Hematopoietic multipotent progenitor cell treated with erythropoietin and hydrocortisone succinate and interleukin-3 and kit ligand, for 15 days (in vitro differentiated cells): ENCODE measurements at regions not wholly inside any gene's neighbourhood (a gene's known extent, or its start where the extent isn't known, plus 50 kb on each side); places are given as distances from the start of the nearest gene placed in this dataset.

Experiments used
- DNase-seq: peaks from one replicate; pipeline ENCODE4 v3.0.0-alpha.2; 2015; ENCODE audit warnings: low spot score

GRCh38 chr21:38709876-38710275 is 95.9 kb upstream of the ETS2 start:
- DNase-seq = no peak

DNA sequence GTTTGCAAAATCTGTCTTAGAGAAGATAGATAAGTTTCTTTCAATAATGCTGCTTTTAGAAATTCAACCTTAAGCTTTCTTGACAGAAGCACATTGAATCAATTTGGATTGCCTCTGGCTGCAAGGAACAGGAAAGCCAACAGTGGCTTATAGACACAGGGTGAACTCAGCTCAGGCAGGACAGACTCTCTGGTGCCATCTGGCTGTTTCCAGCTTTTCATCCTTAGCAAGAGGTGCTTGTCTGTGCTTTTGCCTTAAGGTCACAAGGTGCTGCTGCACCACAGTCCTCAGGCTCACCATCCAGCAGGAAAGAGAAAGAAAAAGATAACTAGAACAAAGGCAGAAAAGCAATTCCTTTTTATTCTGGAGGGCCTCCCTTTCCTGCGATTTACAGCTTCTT is 93.7 kb upstream of the ETS2 start:
- DNase-seq = peak; percentile 14

DNA sequence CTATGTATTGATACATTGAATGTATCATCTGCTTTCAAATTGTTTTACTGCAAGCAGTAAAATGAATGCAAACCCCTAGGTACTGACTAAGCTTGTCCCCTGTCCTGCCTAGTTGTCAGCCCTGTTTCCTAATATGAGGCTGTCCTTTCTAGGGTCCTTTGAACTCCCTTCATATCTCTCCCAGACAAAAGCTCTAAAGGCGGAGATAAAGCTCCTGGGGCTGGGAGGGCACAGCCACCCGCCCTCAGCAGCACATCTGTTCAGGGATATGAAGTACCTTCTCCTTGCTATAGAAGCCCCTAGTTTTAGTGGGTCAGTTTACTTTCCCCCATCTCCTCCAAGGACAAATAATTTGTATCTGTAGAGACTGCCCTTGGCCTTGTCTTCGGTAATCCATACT is 93.1 kb upstream of the ETS2 start:
- DNase-seq = peak; percentile 13

- no peak for DNase-seq
These were observed 91.5 kb upstream of the ETS2 start for GRCh38 chr21:38714039-38714817.

DNA sequence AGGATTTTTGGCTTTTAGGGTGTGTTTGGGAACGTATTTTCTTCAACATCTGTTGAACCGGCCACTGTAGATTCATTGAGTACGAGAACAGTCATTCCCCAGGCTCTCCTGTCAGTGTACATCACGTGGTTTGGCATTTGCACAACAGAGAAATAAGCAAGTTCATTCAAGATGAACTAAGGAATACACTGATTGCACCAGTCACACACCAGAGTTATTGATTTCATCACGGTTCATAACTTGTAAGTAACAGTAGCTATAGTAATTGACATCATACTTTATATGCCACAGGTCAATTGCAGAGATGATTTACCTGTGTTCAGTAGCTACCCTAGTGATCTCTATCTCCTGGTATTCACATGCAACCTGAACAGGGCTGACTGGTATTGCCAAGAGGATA is 90.7 kb upstream of the ETS2 start:
- no peak for DNase-seq

- DNase-seq = no peak
These were observed 89.6 kb upstream of the ETS2 start for GRCh38 chr21:38716088-38716487.

- DNase-seq = no peak
These were observed 88.8 kb upstream of the ETS2 start for GRCh38 chr21:38716942-38717341.

- DNase-seq = no peak
These were observed 87.2 kb upstream of the ETS2 start for GRCh38 chr21:38718481-38718880.

DNA sequence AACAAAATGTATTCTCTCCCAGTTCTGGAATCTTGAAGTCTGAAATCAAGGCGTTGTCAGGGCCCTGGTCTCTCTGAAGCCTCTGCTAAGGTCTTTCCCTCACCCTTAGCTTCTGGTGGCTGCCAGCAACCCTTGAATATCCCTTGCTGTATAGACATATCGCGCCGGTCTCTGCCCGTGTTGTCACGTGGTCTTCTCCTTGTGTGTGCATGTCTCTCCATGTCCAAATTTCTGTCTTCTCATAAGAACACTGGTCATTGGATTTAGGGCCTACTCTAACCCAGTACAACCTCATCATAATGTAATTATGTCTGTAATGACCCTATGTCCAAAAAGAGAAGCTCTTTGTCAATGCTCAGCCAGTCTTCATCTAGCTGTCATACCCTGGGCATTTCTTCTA is 85.7 kb upstream of the ETS2 start:
- DNase-seq = no peak

DNA sequence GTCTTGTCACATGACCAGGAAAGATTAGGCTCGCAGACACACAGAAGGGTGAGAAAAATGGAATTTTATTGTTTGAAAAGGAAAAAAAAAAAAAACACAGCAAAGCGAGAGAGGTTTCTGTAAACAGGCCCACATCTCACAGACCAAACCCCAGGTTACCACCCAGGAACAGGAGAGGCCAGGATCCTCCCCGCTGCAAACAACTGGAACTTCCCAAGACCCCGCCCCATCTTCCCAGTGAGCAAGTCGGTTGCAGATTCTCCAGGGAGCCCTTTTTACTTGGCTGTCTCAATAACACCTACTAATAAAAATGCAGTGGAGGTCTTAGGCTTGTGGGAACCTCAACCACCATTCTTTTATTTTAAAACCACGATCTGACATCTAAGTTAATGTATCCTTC is 84.7 kb upstream of the ETS2 start:
- no peak for DNase-seq

DNA sequence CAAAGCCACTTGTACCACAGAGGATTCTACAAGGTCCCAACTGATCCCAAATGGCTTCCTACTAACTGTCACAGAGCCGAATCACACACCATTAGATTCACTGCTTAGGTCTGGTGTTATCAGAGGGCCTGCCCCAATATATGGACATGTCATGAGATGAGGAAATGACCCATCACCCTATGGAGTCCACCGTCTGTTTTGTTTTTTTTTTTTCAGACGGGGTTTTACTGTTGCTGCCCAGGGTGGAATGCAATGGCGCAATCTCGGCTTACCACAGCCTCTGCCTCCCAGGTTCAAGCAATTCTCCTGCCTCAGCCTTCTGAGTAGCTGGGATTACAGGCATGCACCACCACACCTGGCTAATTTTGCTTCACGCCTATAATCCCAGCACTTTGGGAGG is 83.8 kb upstream of the ETS2 start:
- no peak for DNase-seq

DNA sequence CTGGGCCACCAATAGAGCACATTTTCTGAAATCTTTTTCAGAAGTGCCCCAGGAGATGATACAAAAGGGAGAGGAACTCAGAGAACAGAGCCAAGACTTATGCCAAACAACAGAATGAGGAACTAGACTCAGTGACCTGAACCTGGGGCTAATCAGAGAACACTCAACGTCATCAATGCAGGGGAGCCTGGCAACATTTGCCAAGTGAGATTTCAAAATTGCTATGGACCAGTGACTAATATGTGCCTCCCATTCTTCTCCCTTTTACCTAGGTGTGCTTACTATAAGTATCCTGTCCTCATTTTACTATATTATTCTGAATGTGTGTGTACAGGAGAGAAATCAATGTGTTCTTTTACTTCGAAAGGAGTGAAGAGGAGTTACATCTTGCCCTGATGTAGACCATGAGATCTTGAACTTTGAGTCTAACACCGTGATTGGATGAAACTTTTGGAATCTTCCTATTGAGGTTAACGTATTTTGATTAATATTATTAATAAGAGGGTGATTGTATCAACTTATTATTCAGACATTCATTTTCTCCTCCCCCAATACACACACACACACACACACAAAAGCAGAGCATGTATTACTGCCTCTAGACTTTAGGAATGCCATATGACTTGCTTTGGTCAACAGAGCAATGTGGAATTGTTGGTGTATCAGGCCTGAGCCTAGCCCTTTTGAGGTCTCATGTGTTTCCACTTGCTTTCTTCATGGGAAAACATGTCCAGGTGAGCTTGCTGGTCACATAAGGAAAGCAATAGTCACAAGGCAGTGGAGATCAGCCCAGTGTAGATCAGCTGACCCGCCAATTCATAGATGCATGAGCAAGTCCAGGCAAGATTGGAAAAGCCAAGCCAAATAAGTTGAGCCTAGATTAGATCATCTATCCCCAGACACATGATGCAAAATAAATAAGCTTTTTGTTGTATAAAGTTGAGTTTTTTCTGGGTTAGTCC is 80.3 kb upstream of the ETS2 start:
- no peak for DNase-seq

GRCh38 chr21:38726482-38726881 is 79.2 kb upstream of the ETS2 start:
- no peak for DNase-seq

DNA sequence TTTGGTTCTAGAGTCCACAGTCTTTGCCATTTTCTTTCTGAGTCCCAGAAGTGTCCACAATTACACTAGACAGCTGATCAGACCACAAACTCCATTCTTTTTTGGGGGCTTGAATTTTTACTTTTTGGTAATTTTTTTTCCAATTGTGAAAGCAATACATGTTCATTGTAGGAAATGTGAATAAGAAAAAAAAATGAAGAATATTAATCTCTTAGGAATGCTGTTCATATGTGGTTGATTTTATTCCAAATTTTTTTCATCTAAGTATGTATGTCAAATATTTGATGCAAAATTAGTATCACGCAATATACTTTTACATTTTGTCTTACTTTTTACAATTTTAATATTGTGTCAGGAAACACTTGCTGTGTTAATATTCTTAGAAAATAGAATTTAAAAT is 76.4 kb upstream of the ETS2 start:
- DNase-seq = no peak

DNA sequence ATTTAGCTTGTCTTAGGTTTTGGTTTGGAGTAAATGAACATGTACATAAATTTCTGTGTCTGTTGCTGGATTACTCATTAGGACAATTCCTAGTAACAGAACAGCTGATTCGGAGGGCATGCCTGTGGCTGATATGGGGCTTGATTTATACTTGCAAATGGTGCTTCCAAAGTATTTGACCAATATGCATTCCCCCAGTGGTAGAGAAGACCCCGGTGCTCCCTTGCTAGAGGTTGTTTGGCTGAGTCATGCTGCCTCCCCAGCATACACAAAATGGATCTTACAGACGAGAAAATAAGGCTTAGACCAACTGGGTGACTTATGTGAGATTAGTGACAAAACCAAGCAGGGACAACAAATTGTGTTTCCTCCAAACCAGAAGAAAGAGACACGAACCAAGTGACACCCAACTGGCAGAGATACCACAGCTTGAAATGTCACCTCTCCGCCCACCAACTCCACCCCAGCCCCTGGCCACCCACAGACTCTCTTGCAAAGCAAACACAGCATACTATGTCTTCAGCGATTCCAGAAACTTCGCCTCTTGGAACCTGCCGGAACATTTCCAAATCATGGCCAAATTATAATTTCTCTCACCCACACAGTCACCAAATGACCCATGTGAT is 75.9 kb upstream of the ETS2 start:
- no peak for DNase-seq

DNA sequence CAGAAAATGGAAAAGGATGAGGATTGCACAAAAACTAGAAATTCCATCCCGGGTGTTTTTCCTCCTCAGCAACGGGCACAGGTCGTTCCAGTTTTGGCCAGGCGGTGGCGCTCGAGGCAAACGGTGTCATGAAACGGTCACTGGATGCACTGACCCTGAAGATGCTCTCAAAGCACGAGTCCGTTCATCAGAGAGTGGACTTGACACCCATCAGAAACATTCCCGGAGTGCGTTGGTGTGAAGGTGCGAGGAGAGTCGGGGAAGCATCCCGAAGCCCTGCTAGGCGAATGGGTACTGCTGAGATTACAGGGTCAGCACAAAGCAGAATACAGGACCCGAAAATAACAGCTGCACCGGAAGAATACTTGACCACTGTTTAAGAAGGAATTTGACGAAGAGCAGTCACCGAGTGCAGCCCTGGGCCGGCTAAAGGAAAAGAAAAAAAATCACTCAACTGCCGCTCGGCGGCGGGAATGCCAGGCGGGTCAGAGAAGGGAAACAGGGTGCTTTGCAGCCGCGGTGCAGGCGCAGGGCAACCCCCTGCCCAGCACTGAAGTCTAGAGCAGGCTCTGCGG is 71.7 kb upstream of the ETS2 start:
- peak; percentile 69 for DNase-seq

DNA sequence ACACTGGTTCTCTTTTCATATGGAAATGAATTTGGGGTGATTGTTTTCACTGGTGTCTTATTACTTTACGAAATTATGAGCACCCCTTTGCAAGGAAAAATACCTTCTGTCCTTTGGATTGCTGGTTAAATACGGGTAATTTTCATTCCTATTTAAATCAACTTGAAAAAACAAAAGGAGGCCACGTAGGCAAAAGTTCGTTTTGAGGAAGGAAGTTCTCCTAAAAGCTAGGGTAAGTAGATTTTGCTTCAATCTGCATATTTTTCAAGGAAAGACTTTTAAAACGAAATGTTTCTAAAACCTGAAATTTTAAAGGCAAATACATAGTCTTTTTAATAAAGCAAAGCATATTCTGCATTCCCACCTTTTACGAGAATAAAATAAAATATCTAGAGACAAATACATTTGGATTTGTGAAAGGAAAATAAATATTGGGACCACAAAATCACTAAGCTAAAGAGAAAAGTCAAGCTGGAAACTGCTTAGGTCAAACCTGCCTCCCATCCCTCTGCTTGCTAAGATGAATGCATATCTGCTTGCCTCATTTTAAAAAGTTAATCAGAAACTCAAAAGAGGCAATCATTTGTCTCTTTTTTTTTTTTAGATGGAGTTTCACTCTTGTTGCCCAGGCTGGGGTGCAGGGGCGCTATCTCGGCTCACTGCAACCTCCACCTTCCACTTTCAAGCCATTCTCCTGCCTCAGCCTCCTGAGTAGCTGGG is 70.9 kb upstream of the ETS2 start:
- no peak for DNase-seq

GRCh38 chr21:38735626-38736206 is 70.0 kb upstream of the ETS2 start:
- DNase-seq = no peak

DNA sequence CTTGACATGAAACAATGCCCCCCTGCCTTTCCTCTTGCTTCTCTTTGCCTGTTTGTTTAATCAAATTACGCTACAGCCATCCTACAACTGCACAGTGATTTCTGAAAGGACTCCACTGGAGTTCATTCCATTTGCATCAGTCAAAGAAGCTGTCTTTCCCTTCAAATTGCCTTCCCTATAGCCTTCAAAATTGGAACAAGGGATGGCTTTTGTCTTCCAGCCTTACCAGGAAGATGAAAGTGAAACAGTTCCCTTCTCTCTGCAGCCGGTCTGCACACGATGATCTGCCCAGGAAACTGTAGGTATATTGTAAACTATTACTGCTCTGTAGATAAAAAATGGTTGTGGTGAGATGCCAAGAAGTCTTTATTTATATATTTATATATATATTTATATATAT is 65.6 kb upstream of the ETS2 start:
- DNase-seq = no peak

- no peak for DNase-seq
These were observed 64.4 kb upstream of the ETS2 start for GRCh38 chr21:38741092-38741949.

DNA sequence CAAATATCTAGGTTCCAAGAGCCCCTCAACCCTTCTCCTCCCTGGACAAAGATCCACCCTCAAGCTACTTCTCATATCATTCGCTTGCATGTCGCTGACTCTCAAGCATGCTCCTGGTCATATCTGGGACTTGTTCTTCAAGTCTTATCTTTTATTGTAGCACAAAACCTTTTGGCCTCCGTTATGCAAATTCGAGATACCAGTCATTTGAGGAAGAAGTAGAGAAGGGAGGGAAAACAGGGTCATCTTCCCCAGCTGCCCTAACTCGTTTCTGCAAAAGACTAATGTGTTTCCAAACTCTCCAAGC is 63.8 kb upstream of the ETS2 start:
- DNase-seq = peak; percentile 15
